ENCODE measurements at regions not wholly inside any gene's neighbourhood (a gene's known extent, or its start where the extent isn't known, plus 50 kb on each side); places are given as distances from the start of the nearest gene placed in this dataset.
"Not testable (repeated sequence)": the region's sequence is repeated elsewhere in the genome, so short reads cannot be mapped to it uniquely, and the experiment has no call there.

GRCh38 chr2:198279026-198279425 lies 474.6 kb downstream of the PLCL1 start:
- H3K27me3 Mint-ChIP-seq = peaks cover 23 to 25% of the 10 kb centered on the region in 2 donors
- H3K4me1 Mint-ChIP-seq (ENCODE audit: low read depth in 2 of 2) = peaks cover 0 to 1% of the 10 kb centered on the region in 2 donors
- no peak overlapping the region for H3K4me3 Mint-ChIP-seq
- ATAC-seq (replicated peaks) (no peak), DNase-seq (no peak)
- no peaks in the 10 kb centered on the region for H3K36me3 Mint-ChIP-seq (ENCODE audit: insufficient read depth)
- no peaks in the 10 kb centered on the region for H3K9me3 Mint-ChIP-seq
- no peak overlapping the region for H3K27ac Mint-ChIP-seq

DNA sequence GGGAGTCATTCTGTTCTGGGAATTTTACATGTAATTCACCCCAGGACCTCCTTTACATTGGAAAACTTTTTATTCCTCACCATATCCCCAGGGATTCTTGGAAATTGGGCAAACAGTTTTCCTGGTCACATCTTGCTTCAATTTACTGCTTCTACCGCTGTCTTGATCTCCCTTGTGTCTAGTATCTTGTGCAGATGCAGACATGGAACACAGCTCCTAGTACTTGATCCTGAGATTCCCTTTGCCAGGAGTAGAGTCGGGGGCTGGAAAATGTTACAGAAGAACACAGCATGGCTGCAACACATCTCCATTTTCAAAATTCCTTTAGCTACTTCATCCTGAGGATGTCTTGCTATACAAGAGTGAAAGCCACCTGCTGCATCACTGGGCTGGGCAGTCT lies 472.8 kb downstream of the PLCL1 start:
- no peaks in the 10 kb centered on the region for H3K36me3 Mint-ChIP-seq (ENCODE audit: insufficient read depth)
- peaks cover 8 to 11% of the 10 kb centered on the region in 2 donors for H3K27me3 Mint-ChIP-seq
- no peaks in the 10 kb centered on the region for H3K9me3 Mint-ChIP-seq
- no peak for ATAC-seq (replicated peaks)
- peaks cover 0 to 1% of the 10 kb centered on the region in 2 donors for H3K4me1 Mint-ChIP-seq (ENCODE audit: low read depth in 2 of 2)
- no peak overlapping the region for H3K27ac Mint-ChIP-seq
- DNase-seq = no peak
- H3K4me3 Mint-ChIP-seq = no peak overlapping the region

GRCh38 chr2:198273660-198274059 lies 469.3 kb downstream of the PLCL1 start:
- Mint-ChIP-seq H3K27me3 (peaks cover 12 to 28% of the 10 kb centered on the region in 2 donors), H3K27ac (no peak overlapping the region), H3K9me3 (peaks cover 0 to 2% of the 10 kb centered on the region in 2 donors), H3K4me1 (ENCODE audit: low read depth in 2 of 2) (no peaks in the 10 kb centered on the region), H3K36me3 (ENCODE audit: insufficient read depth) (no peaks in the 10 kb centered on the region), H3K4me3 (no peak overlapping the region)
- DNase-seq (no peak), ATAC-seq (replicated peaks) (no peak)

DNA sequence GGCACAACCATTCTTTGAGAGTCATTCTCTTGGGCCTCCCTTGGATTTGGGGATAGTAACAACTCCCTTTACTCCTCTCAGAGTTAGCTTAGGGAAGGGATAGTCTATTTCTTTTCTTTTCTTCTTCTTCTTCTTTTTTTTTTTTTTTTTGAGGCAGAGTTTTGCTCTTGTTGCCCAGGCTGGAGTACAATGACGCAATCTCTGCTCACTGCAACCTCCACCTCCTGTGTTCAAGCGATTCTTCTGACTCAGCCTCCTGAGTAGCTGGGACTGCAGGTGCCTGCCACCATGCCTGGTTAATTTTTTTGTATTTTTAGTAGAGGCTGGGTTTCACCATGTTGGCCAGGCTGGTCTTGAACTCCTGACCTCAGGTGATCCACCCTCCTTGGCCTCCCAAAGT lies 465.8 kb downstream of the PLCL1 start:
- H3K27me3 Mint-ChIP-seq = peaks cover 28 to 38% of the 10 kb centered on the region in 2 donors
- ATAC-seq (replicated peaks); H3K9me3 Mint-ChIP-seq; DNase-seq; H3K4me1 Mint-ChIP-seq (ENCODE audit: low read depth in 2 of 2); H3K4me3 Mint-ChIP-seq; H3K36me3 Mint-ChIP-seq (ENCODE audit: insufficient read depth); H3K27ac Mint-ChIP-seq: not testable (repeated sequence)

- peaks cover 29 to 38% of the 10 kb centered on the region in 2 donors for H3K27me3 Mint-ChIP-seq
- ATAC-seq (replicated peaks) (no peak), DNase-seq (no peak)
- no peak overlapping the region for H3K4me3 Mint-ChIP-seq
- no peaks in the 10 kb centered on the region for H3K36me3 Mint-ChIP-seq (ENCODE audit: insufficient read depth)
- H3K27ac Mint-ChIP-seq = no peak overlapping the region
- no peaks in the 10 kb centered on the region for H3K4me1 Mint-ChIP-seq (ENCODE audit: low read depth in 2 of 2)
- H3K9me3 Mint-ChIP-seq = peaks cover 0 to 2% of the 10 kb centered on the region in 2 donors
Measured at GRCh38 chr2:198268519-198268918, 464.1 kb downstream of the PLCL1 start.

- peaks cover 29 to 34% of the 10 kb centered on the region in 2 donors for H3K27me3 Mint-ChIP-seq
- DNase-seq = no peak
Measured at GRCh38 chr2:198259496-198259895, 455.1 kb downstream of the PLCL1 start.

DNA sequence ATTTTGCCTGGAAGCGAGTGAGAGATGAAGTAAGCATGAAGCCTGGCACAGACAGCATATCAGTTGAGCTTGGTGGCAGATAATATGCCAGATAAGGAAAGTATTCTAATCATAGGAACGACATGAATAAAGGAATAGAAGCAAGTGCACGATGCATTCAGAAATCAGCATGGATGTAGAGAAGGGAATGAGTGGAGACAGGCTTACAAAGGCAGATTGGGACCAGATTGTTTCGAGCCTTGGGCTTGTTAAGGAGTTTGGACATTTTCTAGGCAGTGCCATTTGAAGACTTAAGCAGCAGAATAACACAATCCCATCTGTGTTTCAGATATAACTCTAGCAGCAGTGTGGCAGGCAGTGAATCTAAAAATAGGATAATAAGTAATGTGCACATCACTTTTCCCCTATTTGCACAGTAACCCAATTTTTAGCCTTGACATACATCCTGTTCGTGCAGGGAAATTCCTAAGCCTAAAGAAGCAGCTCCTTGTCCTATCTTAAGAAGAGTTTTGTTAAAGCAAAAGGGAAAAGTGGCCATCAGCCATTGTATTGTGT lies 450.2 kb downstream of the PLCL1 start:
- no peak for ATAC-seq (replicated peaks)
- Mint-ChIP-seq H3K27me3 (peaks cover 30 to 33% of the 10 kb centered on the region in 2 donors), H3K4me1 (ENCODE audit: low read depth in 2 of 2) (no peaks in the 10 kb centered on the region), H3K36me3 (ENCODE audit: insufficient read depth) (no peaks in the 10 kb centered on the region), H3K9me3 (no peaks in the 10 kb centered on the region), H3K27ac (no peak overlapping the region), H3K4me3 (no peak overlapping the region)
- DNase-seq = no peak

More at GRCh38 chr2:198259496-198259895, 455.1 kb downstream of the PLCL1 start:
- no peak overlapping the region for H3K4me3 Mint-ChIP-seq
- no peaks in the 10 kb centered on the region for H3K9me3 Mint-ChIP-seq
- no peak for ATAC-seq (replicated peaks)
- no peaks in the 10 kb centered on the region for H3K36me3 Mint-ChIP-seq (ENCODE audit: insufficient read depth)
- H3K27ac Mint-ChIP-seq = no peak overlapping the region
- no peaks in the 10 kb centered on the region for H3K4me1 Mint-ChIP-seq (ENCODE audit: low read depth in 2 of 2)

GRCh38 chr2:198253995-198254394 lies 449.6 kb downstream of the PLCL1 start:
- Mint-ChIP-seq H3K4me1 (ENCODE audit: low read depth in 2 of 2) (no peaks in the 10 kb centered on the region), H3K36me3 (ENCODE audit: insufficient read depth) (no peaks in the 10 kb centered on the region), H3K27me3 (peaks cover 24 to 28% of the 10 kb centered on the region in 2 donors), H3K4me3 (no peak overlapping the region), H3K27ac (no peak overlapping the region), H3K9me3 (no peaks in the 10 kb centered on the region)
- no peak for DNase-seq
- no peak for ATAC-seq (replicated peaks)

GRCh38 chr2:198252472-198252871 lies 448.1 kb downstream of the PLCL1 start:
- ATAC-seq (replicated peaks) (no peak), DNase-seq (no peak)
- Mint-ChIP-seq H3K4me3 (no peak overlapping the region), H3K27me3 (peaks cover 11 to 20% of the 10 kb centered on the region in 2 donors), H3K27ac (no peak overlapping the region), H3K36me3 (ENCODE audit: insufficient read depth) (no peaks in the 10 kb centered on the region), H3K4me1 (ENCODE audit: low read depth in 2 of 2) (no peaks in the 10 kb centered on the region), H3K9me3 (no peaks in the 10 kb centered on the region)

- no peak overlapping the region for H3K4me3 Mint-ChIP-seq
- ATAC-seq (replicated peaks) (no peak), DNase-seq (no peak)
- H3K9me3 Mint-ChIP-seq = no peaks in the 10 kb centered on the region
- H3K27ac Mint-ChIP-seq = no peak overlapping the region
- no peaks in the 10 kb centered on the region for H3K36me3 Mint-ChIP-seq (ENCODE audit: insufficient read depth)
- H3K4me1 Mint-ChIP-seq (ENCODE audit: low read depth in 2 of 2) = no peaks in the 10 kb centered on the region
- peaks cover 12 to 20% of the 10 kb centered on the region in 2 donors for H3K27me3 Mint-ChIP-seq
Measured at GRCh38 chr2:198242093-198242492, 437.7 kb downstream of the PLCL1 start.

- DNase-seq (no peak), ATAC-seq (replicated peaks) (no peak)
- no peak overlapping the region for H3K4me3 Mint-ChIP-seq
- no peaks in the 10 kb centered on the region for H3K9me3 Mint-ChIP-seq
- no peaks in the 10 kb centered on the region for H3K4me1 Mint-ChIP-seq (ENCODE audit: low read depth in 2 of 2)
- no peak overlapping the region for H3K27ac Mint-ChIP-seq
- H3K36me3 Mint-ChIP-seq (ENCODE audit: insufficient read depth) = no peaks in the 10 kb centered on the region
- peaks cover 11 to 26% of the 10 kb centered on the region in 2 donors for H3K27me3 Mint-ChIP-seq
Measured at GRCh38 chr2:198238429-198238828, 434.0 kb downstream of the PLCL1 start.

GRCh38 chr2:198236338-198236737 lies 431.9 kb downstream of the PLCL1 start:
- no peak for ATAC-seq (replicated peaks)

GRCh38 chr2:198232281-198232680 lies 427.9 kb downstream of the PLCL1 start:
- Mint-ChIP-seq H3K4me3 (no peak overlapping the region), H3K9me3 (no peaks in the 10 kb centered on the region), H3K27me3 (peaks cover 15 to 22% of the 10 kb centered on the region in 2 donors), H3K36me3 (ENCODE audit: insufficient read depth) (no peaks in the 10 kb centered on the region), H3K27ac (no peak overlapping the region), H3K4me1 (ENCODE audit: low read depth in 2 of 2) (no peaks in the 10 kb centered on the region)
- DNase-seq (no peak), ATAC-seq (replicated peaks) (no peak)

More at GRCh38 chr2:198236338-198236737, 431.9 kb downstream of the PLCL1 start:
- Mint-ChIP-seq H3K27me3 (peaks cover 15 to 22% of the 10 kb centered on the region in 2 donors), H3K9me3 (no peaks in the 10 kb centered on the region), H3K36me3 (ENCODE audit: insufficient read depth) (no peaks in the 10 kb centered on the region), H3K27ac (no peak overlapping the region), H3K4me1 (ENCODE audit: low read depth in 2 of 2) (no peaks in the 10 kb centered on the region), H3K4me3 (no peak overlapping the region)
- DNase-seq = no peak

DNA sequence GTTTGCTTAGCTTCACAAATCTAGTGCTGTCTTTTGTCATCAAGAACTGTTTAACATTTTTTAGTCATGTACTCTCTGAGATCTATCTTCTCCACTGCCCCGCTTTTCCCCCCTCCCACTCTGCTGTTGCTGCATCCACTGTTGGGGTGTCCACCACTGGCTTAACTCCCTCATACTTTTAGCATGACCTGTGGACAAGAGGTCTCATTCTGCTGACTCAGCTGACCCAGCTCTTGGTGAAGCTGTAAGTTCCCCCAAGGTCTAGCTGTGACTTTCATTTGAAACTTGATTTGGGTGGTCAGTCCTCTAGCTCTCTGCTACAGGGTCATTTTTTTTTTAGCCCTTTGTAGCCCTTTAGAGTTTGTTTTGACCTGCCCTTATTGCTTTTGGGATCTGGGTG lies 427.2 kb downstream of the PLCL1 start:
- DNase-seq (no peak), ATAC-seq (replicated peaks) (no peak)
- H3K4me3 Mint-ChIP-seq = no peak overlapping the region
- H3K4me1 Mint-ChIP-seq (ENCODE audit: low read depth in 2 of 2) = no peaks in the 10 kb centered on the region
- H3K27ac Mint-ChIP-seq = no peak overlapping the region
- H3K9me3 Mint-ChIP-seq = no peaks in the 10 kb centered on the region
- H3K36me3 Mint-ChIP-seq (ENCODE audit: insufficient read depth) = no peaks in the 10 kb centered on the region
- peaks cover 15 to 22% of the 10 kb centered on the region in 2 donors for H3K27me3 Mint-ChIP-seq
